ENCODE measurements at regions not wholly inside any gene's neighbourhood (a gene's known extent, or its start where the extent isn't known, plus 50 kb on each side); places are given as distances from the start of the nearest gene placed in this dataset.
"Not testable (repeated sequence)": the region's sequence is repeated elsewhere in the genome, so short reads cannot be mapped to it uniquely, and the experiment has no call there.

DNA sequence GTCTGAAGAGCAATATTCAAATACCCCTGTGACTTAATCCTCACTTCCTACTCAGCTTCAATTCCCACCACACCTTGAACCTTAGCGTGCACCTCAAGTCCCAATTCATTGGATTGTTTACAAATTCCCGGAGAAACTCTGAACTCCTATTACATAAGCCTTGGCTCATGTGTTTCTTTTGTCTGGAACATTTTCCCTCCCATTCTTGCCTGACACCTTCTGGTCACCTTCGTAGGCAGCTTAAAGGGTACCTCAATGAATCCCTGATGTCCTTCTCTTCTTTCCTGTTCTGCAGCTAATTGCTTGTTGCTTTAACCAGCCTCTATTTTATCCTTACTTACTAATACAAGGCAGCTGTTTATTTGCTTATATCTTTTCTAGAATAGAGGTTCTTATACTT is 85.0 kb upstream of the SEL1L start:
- Histone ChIP-seq H3K36me3 (ENCODE audit: control insufficient read depth, insufficient read depth, low read length) (no peaks in the 10 kb centered on the region), H3K27ac (ENCODE audit: low read length) (no peak overlapping the region), H3K9me3 (ENCODE audit: control insufficient read depth, insufficient read depth, low read depth, low read length) (no peaks in the 10 kb centered on the region), H3K27me3 (ENCODE audit: control insufficient read depth, insufficient read depth, low read length) (no peaks in the 10 kb centered on the region), H3K4me3 (ENCODE audit: low read depth in 2 of 2, low read length in 2 of 2) (no peak overlapping the region), H3K4me1 (ENCODE audit: control insufficient read depth, insufficient read depth, low read length) (no peaks in the 10 kb centered on the region)
- in situ Hi-C loops (cut with HindIII; ENCODE audit: low pct_unique_long_range_greater_than_20kb, low sequenced_read_pairs) (no loop called here), intact Hi-C loops (cut with micrococcal nuclease; ENCODE audit: unreplicated experiment) (no loop called here)
- POLR2A ChIA-PET: interaction anchor here (0.6 kb wide), 1 partner anchor 585 kb away, joined by 3 read pairs; no protein-coding TSS in a partner anchor
- no peak for ATAC-seq
- DNase-seq (ENCODE audit: low read depth, low spot score): no peak
- no TSS peak for BruUV-seq (replicated peaks)
- CTCF ChIA-PET: no interaction called here
- no peak for TF ChIP-seq POLR2AphosphoS5 (IDR thresholded peaks at IDR 0.05; ENCODE audit: low read depth, low read length)
- no peak for TF ChIP-seq CTCF (IDR thresholded peaks at IDR 0.05)
- no peak for TF ChIP-seq TCF7L2 (IDR thresholded peaks at IDR 0.05; ENCODE audit: low read depth, low read length)

DNA sequence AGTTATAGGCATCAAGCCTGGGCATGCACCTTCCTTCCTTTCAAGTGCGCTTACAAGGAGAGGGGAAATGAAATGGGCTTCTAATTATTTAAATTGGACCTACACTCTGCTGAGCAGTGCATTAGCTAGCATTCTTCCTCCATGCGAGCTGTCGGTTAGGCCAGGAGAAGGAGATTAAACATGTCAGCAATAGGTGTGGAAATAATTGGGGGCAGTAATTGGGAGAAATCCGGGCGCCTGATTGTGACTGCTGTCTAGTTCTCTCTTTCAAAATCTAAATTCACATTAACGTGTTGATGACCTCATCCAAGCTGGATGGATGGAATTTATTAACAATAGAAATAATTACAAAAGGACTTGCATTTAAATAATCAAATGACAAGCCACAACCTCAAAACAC is 86.2 kb upstream of the SEL1L start:
- intact Hi-C loops (cut with micrococcal nuclease; ENCODE audit: unreplicated experiment): no loop called here
- CTCF ChIA-PET: no interaction called here

GRCh38 chr14:81623771-81624396 is 90.2 kb upstream of the SEL1L start:
- POLR2A ChIA-PET; H3K4me3 ChIP-seq (ENCODE audit: low read depth in 2 of 2, low read length in 2 of 2); intact Hi-C loops (cut with micrococcal nuclease; ENCODE audit: unreplicated experiment); ATAC-seq; CTCF ChIA-PET; H3K27me3 ChIP-seq (ENCODE audit: control insufficient read depth, insufficient read depth, low read length); DNase-seq (ENCODE audit: low read depth, low spot score); in situ Hi-C loops (cut with HindIII; ENCODE audit: low pct_unique_long_range_greater_than_20kb, low sequenced_read_pairs); BruUV-seq (replicated peaks); H3K27ac ChIP-seq (ENCODE audit: low read length); H3K9me3 ChIP-seq (ENCODE audit: control insufficient read depth, insufficient read depth, low read depth, low read length); H3K36me3 ChIP-seq (ENCODE audit: control insufficient read depth, insufficient read depth, low read length); H3K4me1 ChIP-seq (ENCODE audit: control insufficient read depth, insufficient read depth, low read length): not testable (repeated sequence)

More for the DNA sequence above, 86.2 kb upstream of the SEL1L start:
- Histone ChIP-seq H3K4me3 (ENCODE audit: low read depth in 2 of 2, low read length in 2 of 2) (no peak overlapping the region), H3K27ac (ENCODE audit: low read length) (no peak overlapping the region), H3K36me3 (ENCODE audit: control insufficient read depth, insufficient read depth, low read length) (no peaks in the 10 kb centered on the region), H3K9me3 (ENCODE audit: control insufficient read depth, insufficient read depth, low read depth, low read length) (no peaks in the 10 kb centered on the region), H3K27me3 (ENCODE audit: control insufficient read depth, insufficient read depth, low read length) (no peaks in the 10 kb centered on the region), H3K4me1 (ENCODE audit: control insufficient read depth, insufficient read depth, low read length) (no peaks in the 10 kb centered on the region)
- no TSS peak for BruUV-seq (replicated peaks)
- DNase-seq (ENCODE audit: low read depth, low spot score) (no peak), ATAC-seq (no peak)
- in situ Hi-C loops (cut with HindIII; ENCODE audit: low pct_unique_long_range_greater_than_20kb, low sequenced_read_pairs): no loop called here
- POLR2A ChIA-PET: no interaction called here
- TF ChIP-seq POLR2AphosphoS5 (IDR thresholded peaks at IDR 0.05; ENCODE audit: low read depth, low read length) (no peak), TCF7L2 (IDR thresholded peaks at IDR 0.05; ENCODE audit: low read depth, low read length) (no peak), SIN3A (IDR thresholded peaks at IDR 0.05; ENCODE audit: borderline replicate concordance, insufficient read depth, low read depth, low read length) (no peak), CTCF (IDR thresholded peaks at IDR 0.05) (no peak)
- TF ChIP-seq, protein P1, sequence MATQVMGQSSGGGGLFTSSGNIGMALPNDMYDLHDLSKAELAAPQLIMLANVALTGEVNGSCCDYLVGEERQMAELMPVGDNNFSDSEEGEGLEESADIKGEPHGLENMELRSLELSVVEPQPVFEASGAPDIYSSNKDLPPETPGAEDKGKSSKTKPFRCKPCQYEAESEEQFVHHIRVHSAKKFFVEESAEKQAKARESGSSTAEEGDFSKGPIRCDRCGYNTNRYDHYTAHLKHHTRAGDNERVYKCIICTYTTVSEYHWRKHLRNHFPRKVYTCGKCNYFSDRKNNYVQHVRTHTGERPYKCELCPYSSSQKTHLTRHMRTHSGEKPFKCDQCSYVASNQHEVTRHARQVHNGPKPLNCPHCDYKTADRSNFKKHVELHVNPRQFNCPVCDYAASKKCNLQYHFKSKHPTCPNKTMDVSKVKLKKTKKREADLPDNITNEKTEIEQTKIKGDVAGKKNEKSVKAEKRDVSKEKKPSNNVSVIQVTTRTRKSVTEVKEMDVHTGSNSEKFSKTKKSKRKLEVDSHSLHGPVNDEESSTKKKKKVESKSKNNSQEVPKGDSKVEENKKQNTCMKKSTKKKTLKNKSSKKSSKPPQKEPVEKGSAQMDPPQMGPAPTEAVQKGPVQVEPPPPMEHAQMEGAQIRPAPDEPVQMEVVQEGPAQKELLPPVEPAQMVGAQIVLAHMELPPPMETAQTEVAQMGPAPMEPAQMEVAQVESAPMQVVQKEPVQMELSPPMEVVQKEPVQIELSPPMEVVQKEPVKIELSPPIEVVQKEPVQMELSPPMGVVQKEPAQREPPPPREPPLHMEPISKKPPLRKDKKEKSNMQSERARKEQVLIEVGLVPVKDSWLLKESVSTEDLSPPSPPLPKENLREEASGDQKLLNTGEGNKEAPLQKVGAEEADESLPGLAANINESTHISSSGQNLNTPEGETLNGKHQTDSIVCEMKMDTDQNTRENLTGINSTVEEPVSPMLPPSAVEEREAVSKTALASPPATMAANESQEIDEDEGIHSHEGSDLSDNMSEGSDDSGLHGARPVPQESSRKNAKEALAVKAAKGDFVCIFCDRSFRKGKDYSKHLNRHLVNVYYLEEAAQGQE (IDR thresholded peaks at IDR 0.05; ENCODE audit: insufficient read depth in 1 of 2, low read depth in 2 of 2, low read length in 1 of 2): no peak
